PC-9 (cell line): ENCODE measurements at regions not wholly inside any gene's neighbourhood (a gene's known extent, or its start where the extent isn't known, plus 50 kb on each side); places are given as distances from the start of the nearest gene placed in this dataset.

Experiments used
- BruUV-seq: library from RNA; stranded (reverse); fragments of 400-500 nt; replicated peaks from 2 replicates; lab custom pipeline; 2021; lab: Mats Ljungman, UMichigan
- CTCF ChIA-PET: fragments of 300-600 bp; sonication (Branson Sonifier 250); formaldehyde crosslinking; loops from one replicate; lab custom pipeline; 2022; ENCODE audit warnings: antibody characterized with exemption; lab: Charles Lee
- POLR2A ChIA-PET: fragments of 300-600 bp; sonication (Branson Sonifier 250); formaldehyde crosslinking; loops from one replicate; lab custom pipeline; 2022; ENCODE audit warnings: antibody characterized with exemption; ENCODE audit not compliant: unreplicated experiment; lab: Charles Lee
- DNase-seq, 2 experiments: peaks; one replicate each; pipeline versions ENCODE4 v3.0.0 to v3.0.0-alpha.2; 2015 to 2022; ENCODE audit warnings: mixed read lengths in 1 of 2
- H2AFZ ChIP-seq: fragments of 200-600 bp; sonication (generic); 2 replicates; pipeline ENCODE4 v1.8.1; 2017; ENCODE audit warnings: antibody characterized with exemption
- H3F3A ChIP-seq: fragments of 200-600 bp; sonication (generic); 2 replicates; pipeline ENCODE4 v1.8.1; 2017; ENCODE audit warnings: antibody characterized with exemption, mild to moderate bottlenecking, low read depth; ENCODE audit not compliant: insufficient read depth
- H3K27ac ChIP-seq: fragments of 200-600 bp; sonication (generic); 2 replicates; pipeline ENCODE4 v1.6.1; 2016; ENCODE audit warnings: mixed run types
- H3K27me3 ChIP-seq: fragments of 200-600 bp; sonication (generic); 2 replicates; pipeline ENCODE4 v1.6.1; 2016; ENCODE audit warnings: low read depth, mixed run types; ENCODE audit not compliant: insufficient read depth
- H3K36me3 ChIP-seq: fragments of 200-600 bp; sonication (generic); 2 replicates; pipeline ENCODE4 v1.6.1; 2016; ENCODE audit warnings: low read depth, mixed run types
- H3K4me1 ChIP-seq: fragments of 200-600 bp; sonication (generic); replicated peaks from 2 replicates; pipeline ENCODE4 v1.6.1; 2016; ENCODE audit warnings: mixed run types; ENCODE audit not compliant: insufficient read depth
- H3K4me2 ChIP-seq: fragments of 200-600 bp; sonication (generic); 2 replicates; pipeline ENCODE4 v1.6.1; 2017; ENCODE audit warnings: mixed run types
- H3K4me3 ChIP-seq: fragments of 200-600 bp; sonication (generic); 2 replicates; pipeline ENCODE4 v1.6.1; 2016; ENCODE audit warnings: mixed run types
- H3K79me2 ChIP-seq: fragments of 200-600 bp; sonication (generic); 2 replicates; pipeline ENCODE4 v1.6.1; 2017; ENCODE audit warnings: low read depth, mixed run types
- H3K9me2 ChIP-seq: fragments of 200-600 bp; sonication (generic); 2 replicates; pipeline ENCODE4 v1.8.1; 2017; ENCODE audit warnings: mild to moderate bottlenecking; ENCODE audit not compliant: insufficient read depth
- H3K9me3 ChIP-seq: fragments of 200-600 bp; sonication (generic); 2 replicates; pipeline ENCODE4 v1.8.1; 2016; ENCODE audit warnings: low read depth; ENCODE audit not compliant: insufficient read depth
- H4K20me1 ChIP-seq: fragments of 200-600 bp; sonication (generic); 2 replicates; pipeline ENCODE4 v1.8.1; 2017; ENCODE audit not compliant: insufficient read depth
- EZH2 ChIP-seq: fragments of 200-600 bp; sonication (generic); IDR thresholded peaks from 2 replicates; pipeline ENCODE4 v1.8.0; 2017; ENCODE audit warnings: antibody characterized with exemption, low read depth
- intact Hi-C: fragments of 100-400 bp; cut with micrococcal nuclease; formaldehyde crosslinking; loops from one replicate; pipeline ENCODE4 v1.10.0; 2022; ENCODE audit not compliant: unreplicated experiment
- TF ChIP-seq, protein P1 (sequence below): fragments of 200-600 bp; sonication (generic); conservative IDR thresholded peaks from 2 replicates; pipeline ENCODE4 v1.6.1; 2017; ENCODE audit warnings: mixed run types, antibody characterized with exemption, mild to moderate bottlenecking, moderate library complexity

DNA sequence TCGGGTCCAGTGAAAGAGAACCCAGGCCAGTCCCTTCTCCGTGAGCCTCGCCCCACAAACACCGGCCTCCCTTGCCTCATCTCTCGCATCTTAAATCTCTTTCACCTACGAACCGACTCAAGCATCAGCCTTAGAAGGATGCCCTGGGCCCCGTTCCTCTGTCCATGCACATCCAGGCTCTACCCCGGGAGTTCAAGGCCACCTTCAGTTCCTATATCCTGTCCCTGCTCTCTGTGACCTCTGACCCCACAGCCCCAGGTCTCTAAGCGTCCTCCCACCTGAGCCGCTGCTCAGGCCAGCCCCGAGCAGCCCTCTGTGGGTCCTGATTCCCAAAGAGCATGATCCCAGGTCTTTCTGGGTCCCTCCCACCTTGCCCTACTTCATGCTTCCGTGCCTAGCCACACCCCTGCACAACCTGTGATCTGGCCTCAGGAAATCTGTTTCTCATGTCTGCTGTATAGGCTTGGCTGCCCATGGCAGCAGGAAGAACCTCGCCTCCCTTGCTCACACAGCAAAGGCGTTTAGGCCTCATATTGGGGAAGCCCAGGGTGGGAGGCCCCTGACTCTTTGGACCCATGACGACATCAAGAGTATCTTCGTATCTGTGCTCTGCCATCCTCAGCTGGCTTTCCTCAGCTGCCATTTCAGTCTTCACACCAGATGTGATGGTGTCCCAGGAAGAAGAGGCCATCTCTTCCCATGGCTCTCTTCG is 77.5 kb upstream of the SEPTIN5 start:
- Histone ChIP-seq H3K79me2 (no peaks in the 10 kb centered on the region), H3K9me2 (no peaks in the 10 kb centered on the region), H3F3A (no peaks in the 10 kb centered on the region), H3K9me3 (no peaks in the 10 kb centered on the region), H3K36me3 (no peaks in the 10 kb centered on the region), H2AFZ (no peak overlapping the region), H3K27me3 (no peaks in the 10 kb centered on the region), H3K4me2 (no peak overlapping the region), H4K20me1 (no peaks in the 10 kb centered on the region), H3K4me3 (no peak overlapping the region), H3K27ac (no peak overlapping the region), H3K4me1 (no peaks in the 10 kb centered on the region)
- POLR2A ChIA-PET = no interaction called here
- TF ChIP-seq, protein P1, sequence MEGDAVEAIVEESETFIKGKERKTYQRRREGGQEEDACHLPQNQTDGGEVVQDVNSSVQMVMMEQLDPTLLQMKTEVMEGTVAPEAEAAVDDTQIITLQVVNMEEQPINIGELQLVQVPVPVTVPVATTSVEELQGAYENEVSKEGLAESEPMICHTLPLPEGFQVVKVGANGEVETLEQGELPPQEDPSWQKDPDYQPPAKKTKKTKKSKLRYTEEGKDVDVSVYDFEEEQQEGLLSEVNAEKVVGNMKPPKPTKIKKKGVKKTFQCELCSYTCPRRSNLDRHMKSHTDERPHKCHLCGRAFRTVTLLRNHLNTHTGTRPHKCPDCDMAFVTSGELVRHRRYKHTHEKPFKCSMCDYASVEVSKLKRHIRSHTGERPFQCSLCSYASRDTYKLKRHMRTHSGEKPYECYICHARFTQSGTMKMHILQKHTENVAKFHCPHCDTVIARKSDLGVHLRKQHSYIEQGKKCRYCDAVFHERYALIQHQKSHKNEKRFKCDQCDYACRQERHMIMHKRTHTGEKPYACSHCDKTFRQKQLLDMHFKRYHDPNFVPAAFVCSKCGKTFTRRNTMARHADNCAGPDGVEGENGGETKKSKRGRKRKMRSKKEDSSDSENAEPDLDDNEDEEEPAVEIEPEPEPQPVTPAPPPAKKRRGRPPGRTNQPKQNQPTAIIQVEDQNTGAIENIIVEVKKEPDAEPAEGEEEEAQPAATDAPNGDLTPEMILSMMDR = no peak
- no peak for TF ChIP-seq EZH2
- BruUV-seq = no TSS peak
- CTCF ChIA-PET = no interaction called here
- intact Hi-C loops = no loop called here
- no peak for DNase-seq

DNA sequence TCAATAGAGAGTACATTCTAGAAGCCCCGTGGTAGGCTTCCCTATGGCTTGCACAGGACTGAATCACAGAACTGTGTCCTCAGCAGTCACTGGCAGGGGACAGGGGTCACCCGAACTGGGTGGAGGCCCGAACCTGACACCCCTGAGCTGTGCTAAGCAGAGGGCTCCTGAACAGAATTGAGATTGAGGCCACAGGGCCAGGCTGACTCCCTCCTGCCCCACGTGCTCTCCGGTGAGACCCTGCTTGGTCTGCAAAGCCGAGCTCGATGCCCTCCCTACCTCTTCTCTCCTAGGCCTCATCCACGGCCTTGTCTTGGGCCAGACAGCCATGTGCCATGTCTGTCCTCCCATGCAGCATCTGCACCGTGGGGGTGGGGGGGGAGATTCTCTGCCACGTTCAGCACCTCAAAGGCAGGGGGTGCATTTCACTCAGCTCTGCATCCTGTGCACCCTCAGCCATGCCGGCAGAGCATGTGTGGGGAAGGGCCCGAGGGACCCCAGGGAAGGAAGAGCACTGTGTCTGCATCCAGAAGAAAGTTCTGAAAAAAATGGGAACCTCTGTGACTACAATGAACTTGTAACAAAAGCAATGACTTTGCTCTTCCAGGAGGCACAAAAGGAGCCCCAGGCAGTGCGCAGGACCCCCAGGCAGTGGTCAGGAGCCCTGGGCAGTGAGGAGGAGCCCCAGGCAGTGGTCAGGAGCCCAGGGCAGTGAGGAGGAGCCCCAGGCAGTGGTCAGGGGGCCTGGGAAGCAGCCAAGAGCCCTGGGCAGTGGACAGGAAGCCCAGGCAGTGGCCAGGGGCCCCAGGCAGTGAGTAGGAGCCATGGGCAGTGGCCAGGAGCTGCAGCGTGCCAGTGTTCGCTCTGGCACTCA is 76.7 kb upstream of the SEPTIN5 start:
- intact Hi-C loops = no loop called here

DNA sequence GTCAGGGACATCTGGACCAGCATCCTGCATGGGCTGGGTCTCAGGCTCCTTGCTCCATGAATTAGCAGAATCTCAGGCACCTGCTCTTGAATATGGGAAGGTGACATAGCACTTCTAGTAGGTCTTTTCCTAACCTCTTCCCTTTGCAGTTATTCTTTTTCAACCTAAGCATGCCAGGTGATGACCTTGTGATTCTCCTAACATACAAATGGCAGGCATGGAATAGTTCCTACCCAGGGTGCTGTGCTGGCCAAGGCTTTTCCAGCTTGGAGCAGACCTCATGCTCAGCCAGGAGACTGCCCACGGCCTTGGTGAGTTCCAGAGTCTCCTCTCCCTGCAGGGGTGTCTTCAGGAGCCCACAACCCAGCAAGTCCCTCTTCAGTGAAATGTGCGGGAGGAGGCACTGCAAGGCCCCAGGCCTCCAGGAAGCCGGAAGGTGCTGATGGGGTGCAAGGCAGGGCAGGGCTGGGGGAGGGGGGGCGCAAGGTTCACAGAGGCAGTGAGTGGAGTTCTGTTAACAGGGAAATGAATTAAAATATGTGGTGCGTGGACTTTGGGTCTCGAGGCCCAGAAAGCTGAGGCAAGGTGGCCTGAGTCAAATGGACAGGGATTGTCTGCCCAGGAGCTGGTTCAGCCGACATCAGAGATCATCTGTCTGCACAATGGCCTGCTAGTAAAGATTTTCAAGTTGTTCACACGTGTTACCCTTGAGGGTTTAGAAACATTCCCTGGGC is 75.9 kb upstream of the SEPTIN5 start:
- ChIA-PET CTCF (no interaction called here), POLR2A (no interaction called here)
- Histone ChIP-seq H3K36me3 (no peaks in the 10 kb centered on the region), H3F3A (no peaks in the 10 kb centered on the region), H3K27ac (no peak overlapping the region), H3K4me2 (no peak overlapping the region), H3K9me2 (no peaks in the 10 kb centered on the region), H3K27me3 (no peaks in the 10 kb centered on the region), H3K9me3 (no peaks in the 10 kb centered on the region), H2AFZ (no peak overlapping the region), H4K20me1 (no peaks in the 10 kb centered on the region), H3K4me3 (no peak overlapping the region), H3K79me2 (no peaks in the 10 kb centered on the region), H3K4me1 (no peaks in the 10 kb centered on the region)
- no peak for DNase-seq
- intact Hi-C loops = no loop called here
- no TSS peak for BruUV-seq
- TF ChIP-seq, protein P1 = no peak
- no peak for TF ChIP-seq EZH2

More for the DNA sequence above, 76.7 kb upstream of the SEPTIN5 start:
- CTCF ChIA-PET = no interaction called here
- H3K27ac ChIP-seq = no peak overlapping the region
- H3K4me3 ChIP-seq = no peak overlapping the region
- no peaks in the 10 kb centered on the region for H3K36me3 ChIP-seq
- H3K4me1 ChIP-seq = no peaks in the 10 kb centered on the region
- H2AFZ ChIP-seq = no peak overlapping the region
- no peaks in the 10 kb centered on the region for H3F3A ChIP-seq
- H3K9me3 ChIP-seq = no peaks in the 10 kb centered on the region
- H4K20me1 ChIP-seq = no peaks in the 10 kb centered on the region
- BruUV-seq = no TSS peak
- H3K9me2 ChIP-seq = no peaks in the 10 kb centered on the region
- TF ChIP-seq, protein P1 = no peak
- TF ChIP-seq EZH2 = no peak
- POLR2A ChIA-PET = no interaction called here
- no peaks in the 10 kb centered on the region for H3K79me2 ChIP-seq
- no peaks in the 10 kb centered on the region for H3K27me3 ChIP-seq
- no peak for DNase-seq
- no peak overlapping the region for H3K4me2 ChIP-seq
